ENCODE measurements at regions not wholly inside any gene's neighbourhood (a gene's known extent, or its start where the extent isn't known, plus 50 kb on each side); places are given as distances from the start of the nearest gene placed in this dataset.
"Not testable (repeated sequence)": the region's sequence is repeated elsewhere in the genome, so short reads cannot be mapped to it uniquely, and the experiment has no call there.

DNA sequence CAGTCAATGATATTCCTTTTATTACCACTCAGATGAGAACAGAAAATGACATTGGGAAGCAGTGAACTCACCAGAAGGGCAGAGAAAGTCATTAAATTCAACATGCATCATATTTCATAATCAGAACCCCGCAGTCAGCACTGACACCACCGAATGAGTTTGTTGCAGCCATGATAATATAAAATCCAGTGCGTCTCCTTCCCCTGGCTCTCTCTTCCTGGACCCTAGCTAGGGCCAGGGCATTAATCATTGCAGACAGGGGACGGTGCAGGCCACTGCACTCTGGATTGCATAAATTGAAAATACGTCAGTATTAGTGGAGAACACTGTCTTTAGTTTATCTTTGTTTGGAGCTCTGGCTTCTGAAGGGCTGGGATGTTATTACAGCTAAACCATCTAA, 931.5 kb downstream of the TYW1 start:
- TF ChIP-seq CTCF (conservative IDR thresholded peaks at IDR 0.05), result no peak
- no peak for DNase-seq (ENCODE audit: low read depth, low spot score)
- Mint-ChIP-seq H3K9me3 (no peaks in the 10 kb centered on the region), H3K4me3 (no peak overlapping the region), H3K27ac (ENCODE audit: unreplicated experiment) (no peak overlapping the region), H3K27me3 (ENCODE audit: low read depth) (no peaks in the 10 kb centered on the region), H3K36me3 (ENCODE audit: low read depth) (no peaks in the 10 kb centered on the region), H3K4me1 (no peaks in the 10 kb centered on the region)

DNA sequence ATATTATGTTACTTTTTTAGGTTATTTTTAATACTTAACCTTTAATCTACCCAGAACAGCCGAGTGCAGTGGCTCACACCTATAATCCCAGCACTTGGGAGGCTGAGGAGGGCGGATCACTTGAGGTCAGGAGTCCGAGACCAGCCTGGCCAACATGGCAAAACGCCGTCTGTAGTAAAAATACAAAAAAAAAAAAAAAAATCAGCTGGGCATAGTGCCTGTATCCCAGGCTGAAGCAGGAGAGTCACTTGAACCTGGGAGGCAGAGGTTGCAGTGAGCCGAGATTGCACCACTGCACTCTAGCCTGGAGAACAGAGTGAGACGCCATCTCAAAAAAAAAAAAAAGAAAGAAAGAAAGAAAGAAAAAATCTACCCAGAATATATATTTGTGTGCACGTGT, 939.8 kb downstream of the TYW1 start:
- peaks cover 15% of the 10 kb centered on the region for H3K4me1 Mint-ChIP-seq
- H3K4me3 Mint-ChIP-seq; DNase-seq (ENCODE audit: low read depth, low spot score); H3K27me3 Mint-ChIP-seq (ENCODE audit: low read depth); H3K9me3 Mint-ChIP-seq; H3K27ac Mint-ChIP-seq (ENCODE audit: unreplicated experiment); H3K36me3 Mint-ChIP-seq (ENCODE audit: low read depth): not testable (repeated sequence)

GRCh38 chr7:67940400-67940799, 943.8 kb downstream of the TYW1 start:
- no peak for DNase-seq (ENCODE audit: low read depth, low spot score)
- Mint-ChIP-seq H3K9me3 (peaks cover 2% of the 10 kb centered on the region), H3K27ac (ENCODE audit: unreplicated experiment) (peak overlapping the region; percentile 5), H3K27me3 (ENCODE audit: low read depth) (no peaks in the 10 kb centered on the region), H3K36me3 (ENCODE audit: low read depth) (no peaks in the 10 kb centered on the region), H3K4me1 (peaks cover 15% of the 10 kb centered on the region), H3K4me3 (no peak overlapping the region)
- no peak for TF ChIP-seq CTCF (conservative IDR thresholded peaks at IDR 0.05)

DNA sequence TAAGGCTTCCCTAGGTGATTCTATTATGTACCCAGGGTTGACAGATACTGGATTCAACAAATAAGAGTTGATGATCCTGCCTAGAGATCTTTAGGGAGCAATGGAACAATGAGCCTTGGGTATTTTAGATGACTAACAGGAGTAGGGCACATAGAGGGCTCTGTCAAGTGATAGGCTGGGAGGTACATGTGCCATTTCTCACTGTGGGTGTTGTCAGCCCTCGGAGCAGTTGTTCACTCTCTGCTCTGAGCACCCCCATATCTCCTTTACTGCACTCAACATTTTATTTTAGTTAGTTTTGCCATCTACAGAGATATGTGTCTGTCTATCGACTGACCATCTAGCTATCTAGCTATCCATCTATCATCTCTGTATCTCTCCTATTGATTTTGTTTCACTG, 950.6 kb downstream of the TYW1 start:
- H3K36me3 Mint-ChIP-seq (ENCODE audit: low read depth), result no peaks in the 10 kb centered on the region
- DNase-seq (ENCODE audit: low read depth, low spot score), result no peak
- peaks cover 2% of the 10 kb centered on the region for H3K9me3 Mint-ChIP-seq
- no peak overlapping the region for H3K27ac Mint-ChIP-seq (ENCODE audit: unreplicated experiment)
- H3K4me3 Mint-ChIP-seq, result no peak overlapping the region
- H3K4me1 Mint-ChIP-seq, result no peaks in the 10 kb centered on the region
- H3K27me3 Mint-ChIP-seq (ENCODE audit: low read depth), result no peaks in the 10 kb centered on the region
- no peak for TF ChIP-seq CTCF (conservative IDR thresholded peaks at IDR 0.05)

DNA sequence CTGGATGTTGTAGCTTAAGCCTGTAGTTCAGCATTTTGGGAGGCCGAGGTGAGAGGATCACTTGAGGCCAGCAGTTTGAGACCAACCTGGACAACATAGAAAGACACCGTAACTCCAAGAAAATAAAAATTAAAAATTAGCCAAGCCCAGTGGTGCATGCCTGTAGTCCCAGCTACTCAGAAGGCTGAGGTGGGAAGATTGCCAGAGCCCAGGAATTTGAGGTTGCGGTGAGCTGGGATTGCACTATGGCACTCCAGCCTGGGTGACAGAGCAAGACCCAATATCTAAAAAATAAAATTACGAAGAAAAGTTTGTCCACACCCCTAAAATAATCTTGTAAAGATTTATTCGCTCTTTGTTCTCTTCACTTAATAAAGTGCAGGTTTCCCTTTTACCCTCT, 951.0 kb downstream of the TYW1 start:
- no peak overlapping the region for H3K27ac Mint-ChIP-seq (ENCODE audit: unreplicated experiment)
- DNase-seq (ENCODE audit: low read depth, low spot score), result no peak
- H3K9me3 Mint-ChIP-seq, result peaks cover 2% of the 10 kb centered on the region
- H3K36me3 Mint-ChIP-seq (ENCODE audit: low read depth), result no peaks in the 10 kb centered on the region
- H3K4me1 Mint-ChIP-seq, result no peaks in the 10 kb centered on the region
- no peak overlapping the region for H3K4me3 Mint-ChIP-seq
- H3K27me3 Mint-ChIP-seq (ENCODE audit: low read depth), result no peaks in the 10 kb centered on the region
- no peak for TF ChIP-seq CTCF (conservative IDR thresholded peaks at IDR 0.05)

GRCh38 chr7:67950321-67951083, 953.9 kb downstream of the TYW1 start:
- peaks cover 14% of the 10 kb centered on the region for H3K4me1 Mint-ChIP-seq
- no peak for TF ChIP-seq CTCF (conservative IDR thresholded peaks at IDR 0.05)
- no peaks in the 10 kb centered on the region for H3K9me3 Mint-ChIP-seq
- H3K27me3 Mint-ChIP-seq (ENCODE audit: low read depth), result no peaks in the 10 kb centered on the region
- no peak for DNase-seq (ENCODE audit: low read depth, low spot score)
- H3K4me3 Mint-ChIP-seq, result no peak overlapping the region
- no peak overlapping the region for H3K27ac Mint-ChIP-seq (ENCODE audit: unreplicated experiment)
- H3K36me3 Mint-ChIP-seq (ENCODE audit: low read depth), result no peaks in the 10 kb centered on the region
